ENCODE measurements at regions not wholly inside any gene's neighbourhood (a gene's known extent, or its start where the extent isn't known, plus 50 kb on each side); places are given as distances from the start of the nearest gene placed in this dataset.
A peak's percentile ranks its signal among the peaks of the same experiment; 100 is the strongest.

GRCh38 chr9:129321286-129322021, 143.4 kb upstream of the IER5L start:
- Histone ChIP-seq H3K4me1 (ENCODE audit: control insufficient read depth, low read length) (peaks cover 11% of the 10 kb centered on the region), H3K9me3 (ENCODE audit: control insufficient read depth, insufficient read depth, low read length) (no peaks in the 10 kb centered on the region), H3K79me2 (ENCODE audit: control insufficient read depth, low read length) (no peaks in the 10 kb centered on the region), H3K9me2 (replicated peaks; ENCODE audit: control insufficient read depth, low read length) (no peaks in the 10 kb centered on the region), H3K4me2 (ENCODE audit: low read length) (no peak overlapping the region), H3K36me3 (ENCODE audit: control insufficient read depth, low read length) (no peaks in the 10 kb centered on the region), H3K27me3 (ENCODE audit: control insufficient read depth, low read length) (peaks cover 18% of the 10 kb centered on the region), H3F3A (ENCODE audit: control insufficient read depth, insufficient read depth) (no peaks in the 10 kb centered on the region), H3K4me3 (ENCODE audit: low read length) (no peak overlapping the region), H4K20me1 (ENCODE audit: control insufficient read depth, insufficient read depth, low read depth, low read length) (no peaks in the 10 kb centered on the region), H3K27ac (ENCODE audit: low read depth, low read length) (no peak overlapping the region)
- TF ChIP-seq CTCF (IDR thresholded peaks at IDR 0.05; ENCODE audit: low read depth, low read length, poor library complexity, severe bottlenecking) (no peak), EZH2phosphoT487 (IDR thresholded peaks at IDR 0.05; ENCODE audit: borderline replicate concordance, low read length) (no peak)

GRCh38 chr9:129320575-129321285, 142.7 kb upstream of the IER5L start:
- H3K27me3 ChIP-seq (ENCODE audit: control insufficient read depth, low read length) = peaks cover 24% of the 10 kb centered on the region
- peaks cover 11% of the 10 kb centered on the region for H3K4me1 ChIP-seq (ENCODE audit: control insufficient read depth, low read length)
- no peaks in the 10 kb centered on the region for H3K9me2 ChIP-seq (replicated peaks; ENCODE audit: control insufficient read depth, low read length)
- H3K36me3 ChIP-seq (ENCODE audit: control insufficient read depth, low read length) = no peaks in the 10 kb centered on the region
- H3K79me2 ChIP-seq (ENCODE audit: control insufficient read depth, low read length) = no peaks in the 10 kb centered on the region
- no peaks in the 10 kb centered on the region for H4K20me1 ChIP-seq (ENCODE audit: control insufficient read depth, insufficient read depth, low read depth, low read length)
- TF ChIP-seq CTCF (IDR thresholded peaks at IDR 0.05; ENCODE audit: low read depth, low read length, poor library complexity, severe bottlenecking) (no peak), EZH2phosphoT487 (IDR thresholded peaks at IDR 0.05; ENCODE audit: borderline replicate concordance, low read length) (no peak)
- no peaks in the 10 kb centered on the region for H3F3A ChIP-seq (ENCODE audit: control insufficient read depth, insufficient read depth)
- peak overlapping the region; percentile 43 for H3K4me2 ChIP-seq (ENCODE audit: low read length)
- H3K4me3 ChIP-seq (ENCODE audit: low read length) = no peak overlapping the region
- H3K27ac ChIP-seq (ENCODE audit: low read depth, low read length) = no peak overlapping the region
- H3K9me3 ChIP-seq (ENCODE audit: control insufficient read depth, insufficient read depth, low read length) = no peaks in the 10 kb centered on the region

GRCh38 chr9:129319938-129320481, 141.9 kb upstream of the IER5L start:
- Histone ChIP-seq H4K20me1 (ENCODE audit: control insufficient read depth, insufficient read depth, low read depth, low read length) (no peaks in the 10 kb centered on the region), H3K4me3 (ENCODE audit: low read length) (no peak overlapping the region), H3F3A (ENCODE audit: control insufficient read depth, insufficient read depth) (no peaks in the 10 kb centered on the region), H3K27me3 (ENCODE audit: control insufficient read depth, low read length) (peaks cover 24% of the 10 kb centered on the region), H3K79me2 (ENCODE audit: control insufficient read depth, low read length) (no peaks in the 10 kb centered on the region), H3K4me1 (ENCODE audit: control insufficient read depth, low read length) (peaks cover 11% of the 10 kb centered on the region), H3K9me2 (replicated peaks; ENCODE audit: control insufficient read depth, low read length) (no peaks in the 10 kb centered on the region), H3K27ac (ENCODE audit: low read depth, low read length) (no peak overlapping the region), H3K9me3 (ENCODE audit: control insufficient read depth, insufficient read depth, low read length) (no peaks in the 10 kb centered on the region), H3K4me2 (ENCODE audit: low read length) (peak overlapping the region; percentile 43), H3K36me3 (ENCODE audit: control insufficient read depth, low read length) (no peaks in the 10 kb centered on the region)
- TF ChIP-seq CTCF (IDR thresholded peaks at IDR 0.05; ENCODE audit: low read depth, low read length, poor library complexity, severe bottlenecking) (no peak), EZH2phosphoT487 (IDR thresholded peaks at IDR 0.05; ENCODE audit: borderline replicate concordance, low read length) (no peak)

All from DOHH2 (cell line).